NCI-H2227 (cell line): ENCODE measurements at regions not wholly inside any gene's neighbourhood (a gene's known extent, or its start where the extent isn't known, plus 50 kb on each side); places are given as distances from the start of the nearest gene placed in this dataset.

ENCODE experiments used
- DNase-seq: peaks from one replicate; lab custom pipeline; 2025; ENCODE audit not compliant: unreplicated experiment; lab: John Stamatoyannopoulos, UW

GRCh38 chr15:85306946-85307686 lies 73.3 kb upstream of the AKAP13 start:
- no peak for DNase-seq

- DNase-seq, result no peak
Observed at GRCh38 chr15:85307687-85308045, 72.7 kb upstream of the AKAP13 start.

DNA sequence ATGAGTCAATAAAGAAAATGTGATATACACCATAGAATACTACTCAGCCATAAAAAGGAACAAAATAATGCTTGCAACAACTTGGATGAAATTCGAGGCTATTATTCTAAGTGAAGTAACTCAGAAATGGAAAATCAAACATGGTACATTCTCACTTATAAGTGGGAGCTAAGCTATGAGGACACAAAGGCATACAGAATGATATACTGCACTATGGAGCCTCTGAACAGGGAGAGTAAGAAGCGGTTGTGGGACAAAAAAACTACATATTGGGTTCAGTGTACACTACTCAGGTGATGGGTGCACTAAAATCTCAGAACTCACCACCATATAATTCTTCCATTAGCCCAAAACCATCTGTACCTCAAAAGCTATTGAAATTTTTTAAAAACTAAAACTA lies 68.8 kb upstream of the AKAP13 start:
- DNase-seq, result no peak

DNA sequence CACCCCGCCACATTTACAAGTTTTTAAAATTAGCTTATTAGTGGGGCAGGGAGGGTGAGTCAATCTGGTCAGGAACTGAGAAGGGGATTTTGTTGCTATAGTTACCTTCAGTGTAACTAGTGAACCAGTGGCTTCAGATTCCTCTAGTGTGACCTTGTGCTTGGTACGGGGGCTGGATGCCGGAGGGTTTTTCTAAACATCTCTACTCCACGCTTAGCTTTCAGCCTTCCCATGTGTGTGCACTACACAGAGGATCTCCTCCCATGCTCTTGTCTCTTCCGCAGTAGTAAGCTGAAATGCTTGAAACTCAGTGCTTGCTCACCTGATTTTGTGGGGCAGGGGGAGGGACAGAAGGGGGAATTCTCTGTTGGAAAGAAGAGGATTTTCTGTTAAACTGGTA lies 67.9 kb upstream of the AKAP13 start:
- DNase-seq, result no peak

GRCh38 chr15:85312929-85313331 lies 67.5 kb upstream of the AKAP13 start:
- no peak for DNase-seq

GRCh38 chr15:85313339-85313738 lies 67.1 kb upstream of the AKAP13 start:
- no peak for DNase-seq

GRCh38 chr15:85314146-85314545 lies 66.3 kb upstream of the AKAP13 start:
- DNase-seq, result no peak

- no peak for DNase-seq
Observed at GRCh38 chr15:85314633-85315032, 65.8 kb upstream of the AKAP13 start.

GRCh38 chr15:85316244-85316934 lies 64.0 kb upstream of the AKAP13 start:
- DNase-seq, result no peak

DNA sequence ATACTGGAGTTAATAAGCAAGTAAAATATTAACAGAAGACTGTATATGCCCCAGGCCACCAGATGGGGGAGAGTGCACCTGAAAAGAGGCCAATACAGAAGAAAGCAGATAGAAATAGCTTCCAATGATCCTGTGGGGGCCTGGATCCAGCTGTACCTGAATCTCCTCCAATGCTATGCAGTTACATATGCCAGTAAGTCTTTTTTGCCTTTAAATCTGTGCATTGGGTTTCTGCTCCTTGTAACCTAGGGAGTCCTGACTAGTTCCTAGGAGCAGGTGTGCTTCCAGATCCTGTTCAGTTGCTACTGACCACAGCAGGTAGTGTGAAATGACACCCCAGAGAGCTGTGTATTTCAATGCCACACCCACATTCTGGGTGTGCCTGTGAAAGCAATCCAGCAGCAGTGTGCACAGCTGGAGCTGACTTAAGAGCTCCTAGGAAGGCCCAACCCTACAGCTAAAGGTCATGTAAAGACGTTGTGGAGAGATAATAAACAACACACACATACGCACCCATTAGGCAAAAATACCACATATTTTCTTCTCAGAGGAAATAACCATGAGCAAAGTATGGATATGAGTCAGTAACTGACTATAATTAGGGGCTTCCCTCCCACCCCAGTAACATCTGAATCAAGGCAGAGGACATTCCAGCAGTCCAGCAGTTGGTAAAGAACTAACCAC lies 62.2 kb upstream of the AKAP13 start:
- peak; percentile 26 for DNase-seq

DNA sequence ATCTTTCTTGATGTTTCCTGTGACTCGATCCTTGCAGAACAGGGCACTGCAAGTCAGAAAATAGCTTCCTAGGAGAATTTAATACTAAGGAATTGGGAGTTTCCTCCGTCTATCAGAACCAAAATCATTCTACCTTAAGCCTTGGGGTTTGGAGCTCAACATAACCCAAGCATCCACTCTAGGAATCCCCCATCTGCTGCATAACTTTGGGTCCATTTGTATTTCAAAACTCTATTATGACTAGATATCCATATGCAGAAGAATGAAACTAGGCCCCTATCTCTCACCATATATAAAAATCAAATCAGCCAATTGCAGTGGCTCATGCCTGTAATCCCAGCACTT lies 61.7 kb upstream of the AKAP13 start:
- no peak for DNase-seq

- DNase-seq, result no peak
Observed at GRCh38 chr15:85324202-85324601, 56.2 kb upstream of the AKAP13 start.

DNA sequence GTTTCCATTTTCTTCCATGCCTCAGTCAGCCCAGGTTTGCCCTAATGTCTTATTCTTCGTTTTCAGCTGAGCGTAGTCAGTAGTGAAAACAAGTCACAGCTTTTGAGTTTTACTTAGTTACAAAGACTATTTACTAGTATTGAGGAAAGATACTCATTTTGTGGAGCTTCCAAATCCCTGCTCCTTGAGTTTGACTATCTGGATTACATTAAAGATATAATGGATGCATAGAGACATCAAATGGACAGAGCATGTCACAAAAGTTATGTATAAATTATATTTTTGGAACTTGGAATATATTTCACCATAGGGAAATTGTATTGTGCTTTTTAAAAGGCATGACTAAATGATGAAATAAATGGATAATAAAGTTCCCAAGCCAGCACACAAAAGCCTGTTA lies 54.6 kb upstream of the AKAP13 start:
- DNase-seq, result no peak

DNA sequence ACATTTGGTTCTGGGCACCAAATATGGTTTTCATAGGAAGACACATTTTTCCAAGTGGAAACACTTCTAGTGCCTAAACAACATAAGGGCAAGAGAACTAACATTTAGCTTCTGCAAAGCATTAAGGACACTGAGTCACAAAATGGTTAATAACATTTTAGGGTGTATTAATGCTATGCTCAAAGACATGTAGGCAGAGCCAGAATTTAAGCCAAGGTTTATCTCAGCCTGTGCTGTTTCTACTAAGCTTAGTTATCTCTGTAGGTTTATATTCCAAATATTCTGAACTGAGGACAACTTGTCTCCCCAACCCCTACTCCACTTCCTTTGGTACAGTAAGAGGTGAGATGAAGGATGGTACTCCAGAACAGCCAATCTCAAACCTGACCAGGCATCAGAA lies 54.1 kb upstream of the AKAP13 start:
- no peak for DNase-seq

- no peak for DNase-seq
Observed at GRCh38 chr15:85327820-85328219, 52.6 kb upstream of the AKAP13 start.

DNA sequence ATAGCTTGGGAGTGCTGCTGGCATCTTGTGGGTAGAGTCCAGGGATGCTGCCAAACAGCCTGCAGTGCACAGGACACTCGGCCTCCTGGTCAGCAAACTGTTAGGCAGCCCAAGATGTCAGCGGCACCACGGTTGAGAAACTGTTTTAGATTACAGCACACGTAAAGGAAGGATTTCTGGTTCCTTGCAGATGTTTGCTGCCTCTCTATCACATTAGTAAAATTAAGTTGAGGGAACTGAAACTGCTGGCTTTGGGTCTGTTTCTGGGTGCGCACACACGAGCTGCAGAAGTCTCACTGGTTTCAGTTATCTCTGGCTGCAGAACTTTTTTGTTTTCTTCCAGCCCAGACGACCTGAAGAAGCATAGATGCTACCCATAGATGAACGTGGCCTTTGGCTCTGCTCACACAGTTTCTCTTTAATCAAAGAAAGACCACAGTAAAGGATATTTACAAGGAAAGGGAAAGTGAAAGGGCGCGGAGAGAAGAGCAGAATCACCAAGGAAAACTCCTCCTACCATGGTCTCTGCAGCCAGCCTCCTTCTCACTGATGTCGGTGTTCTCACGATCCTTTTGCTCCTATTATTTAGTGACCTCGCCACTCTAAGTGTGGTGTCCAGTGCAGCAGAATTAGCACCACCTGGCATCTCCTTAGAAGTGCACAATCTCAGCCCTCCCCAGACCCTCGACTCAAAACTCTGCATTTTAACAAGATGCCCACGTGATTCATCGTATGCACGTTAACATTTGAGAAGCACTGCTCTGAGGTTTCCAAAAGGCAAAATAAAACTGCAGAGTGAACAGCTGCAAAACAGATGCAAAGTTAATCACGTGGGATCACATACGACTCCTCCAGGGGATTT lies 50.6 kb upstream of the AKAP13 start:
- DNase-seq, result peak; percentile 40
